ENCODE measurements at regions not wholly inside any gene's neighbourhood (a gene's known extent, or its start where the extent isn't known, plus 50 kb on each side); places are given as distances from the start of the nearest gene placed in this dataset.

DNA sequence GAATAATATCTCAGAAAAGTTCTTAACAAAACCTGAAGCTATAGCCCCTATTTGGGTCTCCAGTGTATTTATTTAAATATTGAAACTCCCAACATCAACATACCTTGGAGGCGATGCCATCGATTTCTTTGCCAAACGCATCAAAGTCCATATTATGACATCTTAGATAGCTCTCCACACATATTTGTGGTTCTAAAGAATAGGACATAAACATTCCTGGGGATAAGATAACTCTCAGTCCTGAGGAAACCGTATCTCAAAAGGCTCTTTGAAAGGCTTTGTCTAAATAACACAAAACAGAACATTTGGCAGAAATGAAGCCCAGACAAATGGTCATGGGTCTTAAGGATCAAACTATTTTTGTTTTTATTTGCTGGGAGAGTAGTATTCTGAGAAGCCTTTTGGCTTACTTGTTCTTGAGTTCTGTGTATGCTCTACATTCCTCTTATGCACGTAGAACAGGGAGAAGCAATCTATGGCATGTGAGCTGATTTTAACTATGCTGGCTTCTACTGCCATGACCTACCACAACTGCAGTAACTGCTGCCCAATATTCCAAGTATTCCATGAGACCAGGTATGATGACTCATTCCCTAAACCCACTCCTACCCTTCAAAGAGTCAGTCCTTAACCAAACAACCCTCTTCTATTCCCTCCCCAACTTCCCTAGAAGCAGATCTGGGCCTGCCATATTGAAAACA lies 279.0 kb upstream of the ZFHX3 start:
- DNase-seq: no peak

- DNase-seq: no peak
Measured at GRCh38 chr16:73326221-73326620, 278.3 kb upstream of the ZFHX3 start.

DNA sequence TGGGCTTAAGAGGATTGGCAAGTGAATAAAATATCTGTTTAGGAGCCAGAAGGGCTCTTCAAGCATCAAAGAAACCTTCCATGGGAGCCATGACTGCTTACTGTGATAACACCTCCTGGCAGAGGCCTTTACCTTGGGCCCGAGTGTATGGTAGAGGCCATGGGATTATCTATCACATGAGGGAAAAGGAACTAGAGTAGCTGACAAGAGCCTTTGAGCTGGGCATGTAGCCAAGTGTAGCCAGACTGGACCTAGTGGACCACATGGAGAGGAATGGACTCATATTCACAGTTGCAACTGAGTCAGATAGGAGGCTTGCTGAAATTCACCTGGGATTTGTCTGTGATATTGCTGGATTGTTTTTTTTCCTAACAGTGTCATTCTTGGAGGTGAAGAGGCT lies 276.0 kb upstream of the ZFHX3 start:
- no peak for DNase-seq

- no peak for DNase-seq
Measured at GRCh38 chr16:73322856-73323255, 274.9 kb upstream of the ZFHX3 start.

DNA sequence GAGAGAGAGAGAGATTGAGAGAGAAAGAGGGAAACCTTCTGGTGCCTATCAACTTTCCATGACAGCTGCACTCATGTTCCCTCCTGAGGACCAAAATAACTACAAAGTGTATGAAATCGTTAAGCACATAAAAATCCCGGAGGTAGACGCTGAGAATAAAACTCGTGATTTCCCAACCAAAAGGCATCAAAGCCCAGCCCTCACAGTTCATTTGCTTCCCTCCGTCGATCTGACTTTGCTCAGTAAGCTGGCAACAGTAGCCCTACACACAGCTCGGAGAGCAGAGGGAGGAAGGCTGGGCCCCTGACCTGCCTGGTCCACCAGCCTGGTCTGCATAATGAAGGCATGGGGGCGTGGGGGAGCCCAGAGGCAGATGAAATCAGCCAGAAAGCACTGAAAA lies 273.9 kb upstream of the ZFHX3 start:
- no peak for DNase-seq

GRCh38 chr16:73319737-73320136 lies 271.8 kb upstream of the ZFHX3 start:
- DNase-seq: no peak

DNA sequence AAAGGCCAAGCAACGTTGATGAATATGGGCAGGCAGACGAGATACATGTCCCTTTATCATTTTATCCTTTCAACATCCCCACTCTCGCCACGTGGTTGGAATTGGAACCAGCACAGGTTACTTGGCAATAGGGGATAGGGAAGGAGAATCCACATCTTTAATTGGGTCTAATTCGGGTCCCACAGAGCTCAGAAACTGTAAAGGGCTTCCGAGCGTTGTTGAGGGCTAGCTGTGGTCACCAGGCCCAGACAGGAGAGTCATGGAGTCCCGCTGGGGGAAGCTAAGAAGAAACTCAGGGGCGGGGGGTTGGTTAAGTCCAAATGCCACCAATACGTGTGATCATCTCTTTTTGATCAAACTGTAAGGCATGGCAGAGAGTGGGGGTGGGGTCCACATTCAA lies 271.3 kb upstream of the ZFHX3 start:
- DNase-seq: no peak

DNA sequence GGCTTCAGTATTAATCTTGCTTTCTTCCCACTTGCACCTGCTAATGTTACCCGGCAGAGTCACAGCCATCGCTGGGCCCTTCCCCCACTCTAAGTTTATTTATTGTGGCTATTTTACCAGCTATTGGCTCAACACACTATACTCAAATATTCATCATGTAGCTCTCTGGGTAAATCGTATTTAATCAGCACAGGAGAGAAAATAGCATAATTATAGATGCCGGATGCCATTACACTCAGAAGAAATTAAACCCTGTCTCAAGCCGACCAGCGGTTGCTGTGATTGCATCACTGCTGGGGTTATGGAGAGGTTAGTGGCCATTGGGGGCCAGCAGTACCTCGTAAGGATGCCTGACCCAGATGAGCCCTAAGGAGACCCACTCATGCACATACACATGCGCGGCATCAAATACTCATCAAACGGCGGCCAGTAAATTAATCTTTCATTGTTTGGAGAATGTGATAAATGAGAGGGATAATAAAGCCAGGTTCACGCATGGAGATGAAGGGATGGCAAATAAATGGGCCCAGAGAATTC lies 269.5 kb upstream of the ZFHX3 start:
- DNase-seq: no peak

- DNase-seq: no peak
Measured at GRCh38 chr16:73315645-73316044, 267.7 kb upstream of the ZFHX3 start.

- DNase-seq: no peak
Measured at GRCh38 chr16:73313950-73314349, 266.0 kb upstream of the ZFHX3 start.

- no peak for DNase-seq
Measured at GRCh38 chr16:73311857-73312723, 264.2 kb upstream of the ZFHX3 start.

- DNase-seq: no peak
Measured at GRCh38 chr16:73308771-73309170, 260.8 kb upstream of the ZFHX3 start.

GRCh38 chr16:73306901-73307413 lies 259.0 kb upstream of the ZFHX3 start:
- DNase-seq: no peak

DNA sequence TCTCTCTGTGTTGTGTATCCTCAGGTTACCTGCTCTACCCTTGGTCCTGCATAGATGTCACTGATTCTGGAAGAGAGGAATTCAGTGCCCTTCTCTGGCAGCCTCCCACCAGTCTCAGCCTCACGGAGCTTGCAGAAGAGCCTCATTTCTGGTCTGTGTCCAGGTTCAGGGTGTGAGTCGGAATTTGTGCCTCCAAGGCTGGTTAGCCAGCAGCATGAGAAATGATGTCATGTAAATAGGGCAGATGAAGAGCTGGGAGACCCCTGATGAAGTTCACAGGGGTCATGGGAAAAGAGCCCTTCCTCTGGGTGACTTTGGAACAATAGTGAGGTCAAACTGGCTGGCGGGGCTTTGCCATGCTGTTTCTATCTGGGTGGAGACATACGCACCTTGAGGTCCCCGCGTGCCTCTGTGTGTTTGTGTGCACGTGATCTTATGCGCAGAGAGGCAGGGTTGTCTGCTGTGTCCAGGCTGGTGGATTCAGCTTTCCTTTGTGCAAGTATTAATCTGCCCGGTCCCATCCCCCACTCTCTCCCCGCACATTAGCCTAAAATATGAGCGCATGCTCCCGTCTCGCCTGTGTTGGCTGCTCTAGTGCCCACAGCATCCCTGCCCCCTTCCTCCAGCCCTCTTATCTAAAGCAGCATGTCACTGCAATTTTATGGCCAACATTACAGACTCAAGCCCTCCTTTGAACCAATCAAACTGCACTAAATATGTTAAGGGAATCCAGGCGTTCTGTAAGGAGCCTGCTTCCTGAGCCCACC lies 256.3 kb upstream of the ZFHX3 start:
- DNase-seq: no peak

- DNase-seq: no peak
Measured at GRCh38 chr16:73302942-73303341, 255.0 kb upstream of the ZFHX3 start.

DNA sequence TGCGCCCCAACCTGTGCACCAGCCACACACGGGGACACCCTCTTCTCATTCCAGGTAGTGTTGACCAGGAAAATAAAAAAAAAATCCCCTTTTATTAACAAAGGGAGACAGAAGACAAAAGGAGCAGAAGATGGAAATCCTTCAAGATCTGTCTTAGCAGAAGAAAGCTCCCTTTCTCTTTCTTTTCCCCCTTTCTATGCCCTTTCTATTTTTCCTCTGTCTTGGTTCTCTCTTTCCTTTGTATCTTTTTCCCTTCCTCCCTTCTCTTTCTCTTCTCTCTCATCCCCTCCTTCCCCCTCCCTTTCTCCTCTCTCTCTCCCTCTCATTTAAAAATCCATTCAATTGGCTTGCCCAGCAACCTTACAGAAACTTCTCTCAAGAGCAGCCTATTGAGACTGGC lies 254.1 kb upstream of the ZFHX3 start:
- no peak for DNase-seq

DNA sequence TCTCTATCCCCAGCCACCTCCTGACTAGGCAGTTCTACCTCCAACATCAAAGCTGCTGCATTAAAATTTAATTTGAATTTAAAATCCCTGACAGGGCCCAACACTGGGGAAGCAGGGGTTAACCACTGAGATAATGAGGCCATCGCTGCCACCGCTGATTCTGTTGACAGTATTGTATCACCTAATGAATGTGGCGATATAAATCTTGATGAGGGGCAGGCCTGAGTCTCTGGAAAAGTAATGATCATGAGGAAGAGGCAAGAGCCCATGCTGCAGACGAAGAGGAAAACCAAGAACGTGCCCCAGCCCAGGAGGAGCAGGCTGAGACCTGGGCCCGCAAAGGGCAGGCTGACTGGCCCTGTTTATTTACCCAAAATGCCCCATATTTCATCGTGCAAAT lies 251.4 kb upstream of the ZFHX3 start:
- DNase-seq: no peak

DNA sequence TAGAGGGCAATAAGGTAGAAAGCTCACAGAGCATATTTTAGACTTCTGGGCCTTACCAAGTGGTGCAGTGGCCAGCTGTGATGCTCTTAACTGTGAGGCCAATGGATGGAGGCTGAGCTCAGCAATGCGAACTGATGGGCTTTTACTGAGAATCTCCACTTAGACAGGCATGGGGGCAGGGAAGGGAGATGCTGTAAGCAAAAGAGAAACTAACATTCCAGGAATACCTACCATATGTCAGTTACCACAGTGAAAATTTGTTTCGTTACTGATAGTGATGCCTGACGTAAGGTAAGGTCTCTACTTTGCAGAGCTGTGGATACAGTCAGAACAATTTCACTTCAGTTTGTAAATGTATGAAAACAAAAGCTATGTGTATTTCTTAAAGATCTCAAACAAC lies 250.6 kb upstream of the ZFHX3 start:
- DNase-seq: peak; percentile 77

DNA sequence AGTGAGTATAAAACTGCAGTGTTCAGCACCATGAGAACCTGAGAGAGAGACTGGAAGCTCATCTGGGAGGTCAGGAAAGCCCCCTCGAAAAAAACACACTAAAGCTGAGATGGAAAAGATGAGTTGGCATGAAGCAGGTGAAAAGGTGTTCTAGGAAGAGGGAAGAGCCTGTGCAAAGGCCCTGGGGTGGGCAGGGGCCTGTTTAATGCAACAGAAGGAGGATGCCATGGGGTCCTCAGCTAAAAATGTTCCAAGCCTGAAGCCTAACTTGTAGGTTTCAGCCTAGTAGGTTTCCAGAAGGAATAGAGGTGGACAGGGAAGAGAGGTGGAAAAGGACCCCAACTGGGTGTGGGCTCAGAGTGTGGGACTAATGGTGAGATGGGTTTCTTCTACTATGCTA lies 242.3 kb upstream of the ZFHX3 start:
- no peak for DNase-seq

GRCh38 chr16:73289232-73289631 lies 241.3 kb upstream of the ZFHX3 start:
- DNase-seq: no peak

GRCh38 chr16:73288520-73288919 lies 240.6 kb upstream of the ZFHX3 start:
- DNase-seq: no peak

- no peak for DNase-seq
Measured at GRCh38 chr16:73287859-73288405, 240.0 kb upstream of the ZFHX3 start.
